ENCODE measurements at regions not wholly inside any gene's neighbourhood (a gene's known extent, or its start where the extent isn't known, plus 50 kb on each side); places are given as distances from the start of the nearest gene placed in this dataset.

DNA sequence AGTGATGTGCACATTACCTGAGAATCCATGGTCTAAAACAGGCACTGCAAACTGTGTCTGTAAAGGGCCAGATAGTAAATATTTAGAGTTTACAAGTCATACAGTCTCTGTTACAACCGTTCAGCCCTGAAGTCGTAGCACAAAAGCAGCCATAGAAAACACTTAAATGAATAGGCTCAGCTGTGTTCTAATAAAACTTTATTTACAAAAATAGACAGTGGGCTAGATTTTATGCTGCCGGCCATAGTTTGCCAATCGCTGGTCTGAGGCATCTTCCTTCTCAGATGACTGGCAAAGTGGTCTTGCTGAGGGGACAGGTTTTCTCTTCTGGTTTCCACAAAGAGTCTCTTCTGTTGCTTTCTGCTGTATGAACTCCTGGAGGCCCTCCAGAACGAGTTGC lies 121.7 kb downstream of the EMX2 start:
- no TSS peak for BruUV-seq (replicated peaks)
- ChIA-PET POLR2A (no interaction called here), RAD21 (ENCODE audit: low non-redundant PET in 1 of 2, low total read pairs in 2 of 2, uncharacterized antibody in 2 of 2, unreplicated experiment in 2 of 2) (no interaction called here), CTCF (no interaction called here)
- no peak for DNase-seq (ENCODE audit: low read depth, low spot score)
- no peak for TF ChIP-seq ELF1 (IDR thresholded peaks at IDR 0.05; ENCODE audit: borderline replicate concordance, low read depth)
- H3K27me3 ChIP-seq (ENCODE audit: insufficient read depth, low read length) = no peaks in the 10 kb centered on the region
- no peak overlapping the region for H3K4me3 ChIP-seq (replicated peaks in 1 of 2; ENCODE audit: low read depth in 1 of 2, low read length in 2 of 2)
- ATAC-seq = no peak
- H3K9me3 ChIP-seq (ENCODE audit: control insufficient read depth in 1 of 2, insufficient read depth in 1 of 2, low read depth in 1 of 2, low read length in 2 of 2) = no peaks in the 10 kb centered on the region
- H3K4me2 ChIP-seq (ENCODE audit: low read length) = no peak overlapping the region
- no peak overlapping the region for H3K9ac ChIP-seq (ENCODE audit: low read length)
- H2AFZ ChIP-seq (ENCODE audit: low read depth, low read length, poor library complexity, severe bottlenecking) = no peak overlapping the region
- no peaks in the 10 kb centered on the region for H3K36me3 ChIP-seq (ENCODE audit: control insufficient read depth in 1 of 2, insufficient read depth in 2 of 2, low read length in 2 of 2)
- H3K4me1 ChIP-seq (ENCODE audit: control insufficient read depth in 1 of 2, insufficient read depth in 2 of 2, low read length in 2 of 2) = no peaks in the 10 kb centered on the region
- intact Hi-C loops (cut with micrococcal nuclease) = no loop called here
- H3K9me2 ChIP-seq (ENCODE audit: insufficient read depth) = no peaks in the 10 kb centered on the region
- no peak overlapping the region for H3K27ac ChIP-seq (ENCODE audit: low read depth, low read length)
- no peaks in the 10 kb centered on the region for H3K79me2 ChIP-seq (ENCODE audit: insufficient read depth, low read length)
- no peaks in the 10 kb centered on the region for H4K20me1 ChIP-seq (ENCODE audit: insufficient read depth)

DNA sequence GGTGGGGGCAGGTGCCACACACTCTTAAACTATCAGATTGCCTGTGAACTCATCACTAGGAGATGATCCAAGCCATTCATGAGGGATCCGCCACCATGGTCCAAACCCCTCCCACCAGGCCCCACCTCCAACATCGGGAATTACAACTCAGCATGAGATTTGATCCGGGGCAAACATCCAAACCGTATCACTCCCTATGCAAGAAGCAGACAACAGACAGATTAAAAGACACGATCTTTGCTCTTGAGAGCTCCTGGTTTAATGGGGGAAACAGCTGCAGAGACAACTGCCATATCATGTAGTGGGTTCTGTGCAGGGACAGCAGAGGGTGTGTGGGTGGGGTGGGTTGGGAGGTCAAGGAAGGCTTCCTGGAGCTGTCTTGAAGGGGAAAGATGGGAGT lies 123.6 kb downstream of the EMX2 start:
- no peaks in the 10 kb centered on the region for H3K27me3 ChIP-seq (ENCODE audit: insufficient read depth, low read length)
- POLR2A ChIA-PET = no interaction called here
- no TSS peak for BruUV-seq (replicated peaks)
- H2AFZ ChIP-seq (ENCODE audit: low read depth, low read length, poor library complexity, severe bottlenecking) = no peak overlapping the region
- ATAC-seq = no peak
- H3K4me1 ChIP-seq (ENCODE audit: control insufficient read depth in 1 of 2, insufficient read depth in 2 of 2, low read length in 2 of 2) = no peaks in the 10 kb centered on the region
- no peaks in the 10 kb centered on the region for H3K36me3 ChIP-seq (ENCODE audit: control insufficient read depth in 1 of 2, insufficient read depth in 2 of 2, low read length in 2 of 2)
- no peaks in the 10 kb centered on the region for H3K9me2 ChIP-seq (ENCODE audit: insufficient read depth)
- no peaks in the 10 kb centered on the region for H3K79me2 ChIP-seq (ENCODE audit: insufficient read depth, low read length)
- H3K4me3 ChIP-seq (replicated peaks in 1 of 2; ENCODE audit: low read depth in 1 of 2, low read length in 2 of 2) = no peak overlapping the region
- no peaks in the 10 kb centered on the region for H3K9me3 ChIP-seq (ENCODE audit: control insufficient read depth in 1 of 2, insufficient read depth in 1 of 2, low read depth in 1 of 2, low read length in 2 of 2)
- intact Hi-C loops (cut with micrococcal nuclease) = no loop called here
- H3K9ac ChIP-seq (ENCODE audit: low read length) = no peak overlapping the region
- no peak overlapping the region for H3K4me2 ChIP-seq (ENCODE audit: low read length)
- CTCF ChIA-PET = no interaction called here
- no peak for DNase-seq (ENCODE audit: low read depth, low spot score)
- no peak overlapping the region for H3K27ac ChIP-seq (ENCODE audit: low read depth, low read length)
- TF ChIP-seq, protein P1, sequence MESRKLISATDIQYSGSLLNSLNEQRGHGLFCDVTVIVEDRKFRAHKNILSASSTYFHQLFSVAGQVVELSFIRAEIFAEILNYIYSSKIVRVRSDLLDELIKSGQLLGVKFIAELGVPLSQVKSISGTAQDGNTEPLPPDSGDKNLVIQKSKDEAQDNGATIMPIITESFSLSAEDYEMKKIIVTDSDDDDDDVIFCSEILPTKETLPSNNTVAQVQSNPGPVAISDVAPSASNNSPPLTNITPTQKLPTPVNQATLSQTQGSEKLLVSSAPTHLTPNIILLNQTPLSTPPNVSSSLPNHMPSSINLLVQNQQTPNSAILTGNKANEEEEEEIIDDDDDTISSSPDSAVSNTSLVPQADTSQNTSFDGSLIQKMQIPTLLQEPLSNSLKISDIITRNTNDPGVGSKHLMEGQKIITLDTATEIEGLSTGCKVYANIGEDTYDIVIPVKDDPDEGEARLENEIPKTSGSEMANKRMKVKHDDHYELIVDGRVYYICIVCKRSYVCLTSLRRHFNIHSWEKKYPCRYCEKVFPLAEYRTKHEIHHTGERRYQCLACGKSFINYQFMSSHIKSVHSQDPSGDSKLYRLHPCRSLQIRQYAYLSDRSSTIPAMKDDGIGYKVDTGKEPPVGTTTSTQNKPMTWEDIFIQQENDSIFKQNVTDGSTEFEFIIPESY (IDR thresholded peaks at IDR 0.05; ENCODE audit: extremely low read depth, insufficient replicate concordance, low read length) = no peak
- TF ChIP-seq RAD21 (IDR thresholded peaks at IDR 0.05; ENCODE audit: low read depth) (no peak), TCF7L2 (IDR thresholded peaks at IDR 0.05; ENCODE audit: borderline replicate concordance, extremely low read depth, insufficient read depth, insufficient read length) (no peak), FOSL1 (IDR thresholded peaks at IDR 0.05; ENCODE audit: low read depth) (no peak), EGR1 (IDR thresholded peaks at IDR 0.05; ENCODE audit: low read depth) (no peak), ELF1 (IDR thresholded peaks at IDR 0.05; ENCODE audit: borderline replicate concordance, low read depth) (no peak), MAX (IDR thresholded peaks at IDR 0.05) (no peak), SIN3A (IDR thresholded peaks at IDR 0.05; ENCODE audit: low read depth) (no peak), ZFX (IDR thresholded peaks at IDR 0.05) (no peak)
- RAD21 ChIA-PET (ENCODE audit: low non-redundant PET in 1 of 2, low total read pairs in 2 of 2, uncharacterized antibody in 2 of 2, unreplicated experiment in 2 of 2) = no interaction called here
- no peaks in the 10 kb centered on the region for H4K20me1 ChIP-seq (ENCODE audit: insufficient read depth)
